Keratinocyte (primary cell): ENCODE measurements at regions not wholly inside any gene's neighbourhood (a gene's known extent, or its start where the extent isn't known, plus 50 kb on each side); places are given as distances from the start of the nearest gene placed in this dataset.

Source experiments
- DNase-seq: peaks from one replicate; pipeline ENCODE4 v3.0.0-alpha.2; 2011; ENCODE audit warnings: low read depth, missing footprints, low spot score
- FAIRE-seq: peaks from 2 replicates; lab custom pipeline; 2011; peaks lifted over from hg19 to GRCh38; lab: Jason Lieb, UNC
- H2AFZ ChIP-seq: 2 replicates; pipeline ENCODE4 v1.6.0; 2012; ENCODE audit warnings: low read length, control low read depth, inconsistent platforms; ENCODE audit not compliant: control insufficient read depth
- H3K27ac ChIP-seq: 2 replicates; pipeline ENCODE4 v1.5.1; 2011; ENCODE audit warnings: low read length; ENCODE audit not compliant: control insufficient read depth, insufficient read depth
- H3K27me3 ChIP-seq: 3 replicates; pipeline ENCODE4 v1.6.0; 2011; ENCODE audit warnings: low read length; ENCODE audit not compliant: control insufficient read depth, insufficient read depth; ENCODE audit errors: extremely low read depth
- H3K36me3 ChIP-seq, 2 experiments: 2 replicates in 1 of 2; 3 replicates in 1 of 2; pipeline ENCODE4 v1.5.1; 2011; ENCODE audit warnings: low read length in 2 of 2, mild to moderate bottlenecking in 1 of 2; ENCODE audit not compliant: control insufficient read depth in 2 of 2, insufficient read depth in 2 of 2; ENCODE audit errors: extremely low read depth in 1 of 2
- H3K4me1 ChIP-seq: 3 replicates; pipeline ENCODE4 v1.5.1; 2011; ENCODE audit warnings: low read length; ENCODE audit not compliant: control insufficient read depth, insufficient read depth; ENCODE audit errors: extremely low read depth
- H3K4me2 ChIP-seq: 3 replicates; pipeline ENCODE4 v1.6.0; 2011; ENCODE audit warnings: low read depth, low read length; ENCODE audit not compliant: control insufficient read depth, insufficient read depth; ENCODE audit errors: extremely low read depth
- H3K4me3 ChIP-seq, 3 experiments: fragments of 200-600 bp in 1 of 3; sonication (generic) in 1 of 3; 2 replicates in 2 of 3; 3 replicates in 1 of 3; pipeline ENCODE4 v1.5.1; 2011 to 2016; ENCODE audit warnings: low read length in 3 of 3, mild to moderate bottlenecking in 3 of 3, control low read depth in 2 of 3, inconsistent platforms in 1 of 3, low read depth in 1 of 3, mixed read lengths in 1 of 3, mixed run types in 1 of 3, moderate library complexity in 1 of 3; ENCODE audit not compliant: control insufficient read depth in 2 of 3, insufficient read depth in 2 of 3; ENCODE audit errors: extremely low read depth in 1 of 3
- H3K79me2 ChIP-seq: 2 replicates; pipeline ENCODE4 v1.6.0; 2012; ENCODE audit warnings: low read length; ENCODE audit not compliant: control insufficient read depth, insufficient read depth
- H3K9ac ChIP-seq: 3 replicates; pipeline ENCODE4 v1.6.0; 2011; ENCODE audit warnings: low read length; ENCODE audit not compliant: control insufficient read depth, insufficient read depth; ENCODE audit errors: extremely low read depth
- H3K9me1 ChIP-seq: 3 replicates; pipeline ENCODE4 v1.6.0; 2011; ENCODE audit warnings: low read length; ENCODE audit not compliant: control insufficient read depth, insufficient read depth; ENCODE audit errors: extremely low read depth
- H3K9me3 ChIP-seq: 2 replicates; pipeline ENCODE4 v1.5.1; 2012; ENCODE audit warnings: low read depth, low read length; ENCODE audit not compliant: control insufficient read depth
- H4K20me1 ChIP-seq: 3 replicates; pipeline ENCODE4 v1.6.0; 2011; ENCODE audit warnings: low read length; ENCODE audit not compliant: control insufficient read depth, insufficient read depth; ENCODE audit errors: extremely low read depth
- CTCF ChIP-seq, 3 experiments: IDR thresholded peaks in 1 of 3; conservative IDR thresholded peaks in 1 of 3; optimal IDR thresholded peaks in 1 of 3; 2 replicates in 2 of 3; 3 replicates in 1 of 3; pipeline versions ENCODE3 to v1.5.1; 2011; ENCODE audit warnings: low read length in 3 of 3, mild to moderate bottlenecking in 3 of 3, moderate library complexity in 2 of 3, control low read depth in 1 of 3, inconsistent platforms in 1 of 3; ENCODE audit not compliant: insufficient read depth in 2 of 3; ENCODE audit errors: extremely low read depth in 1 of 3
- EZH2 ChIP-seq: IDR thresholded peaks from one replicate; pipeline ENCODE4 v1.6.1; 2012; ENCODE audit warnings: inconsistent platforms, mild to moderate bottlenecking, low read length, moderate library complexity
- dilution Hi-C: fragments of 300-500 bp; cut with MboI; formaldehyde crosslinking; loops from one replicate; pipeline ENCODE4 v1.7.0; 2020; ENCODE audit warnings: low sequenced_read_pairs; ENCODE audit not compliant: extremely low pct_ligation_motif_present

- Histone ChIP-seq H3K4me2 (no peak overlapping the region), H3K36me3 (no peaks in the 10 kb centered on the region), H3K27ac (no peak overlapping the region), H3K9me1 (no peaks in the 10 kb centered on the region), H3K9me3 (no peaks in the 10 kb centered on the region), H3K9ac (no peak overlapping the region), H3K27me3 (no peaks in the 10 kb centered on the region), H4K20me1 (no peaks in the 10 kb centered on the region), H3K4me3 (no peak overlapping the region), H2AFZ (no peak overlapping the region), H3K4me1 (peaks cover 39% of the 10 kb centered on the region), H3K79me2 (no peaks in the 10 kb centered on the region)
- FAIRE-seq = no peak
- no peak for DNase-seq
- dilution Hi-C loops = no loop called here
- TF ChIP-seq CTCF (optimal IDR thresholded peaks at IDR 0.05 in 1 of 3, IDR thresholded peaks at IDR 0.05 in 1 of 3, conservative IDR thresholded peaks at IDR 0.05 in 1 of 3; ENCODE audit: extremely low read depth in 1 of 3, insufficient read depth in 2 of 3, low read length in 3 of 3) (no peak), EZH2 (no peak)
Observed at GRCh38 chr5:96260009-96260408, 173.0 kb downstream of the PCSK1 start.

GRCh38 chr5:96259151-96259772, 173.8 kb downstream of the PCSK1 start:
- dilution Hi-C loops = no loop called here
- DNase-seq (peak; percentile 80), FAIRE-seq (peak; percentile 89)
- Histone ChIP-seq H3K79me2 (no peaks in the 10 kb centered on the region), H3K4me3 (no peak overlapping the region), H3K4me2 (peak overlapping the region; percentile 52), H4K20me1 (no peaks in the 10 kb centered on the region), H3K27me3 (no peaks in the 10 kb centered on the region), H3K4me1 (peaks cover 46% of the 10 kb centered on the region), H3K27ac (peak overlapping the region; percentile 67), H2AFZ (no peak overlapping the region), H3K9ac (no peak overlapping the region), H3K9me3 (no peaks in the 10 kb centered on the region), H3K9me1 (no peaks in the 10 kb centered on the region), H3K36me3 (no peaks in the 10 kb centered on the region)
- TF ChIP-seq CTCF (optimal IDR thresholded peaks at IDR 0.05 in 1 of 3, IDR thresholded peaks at IDR 0.05 in 1 of 3, conservative IDR thresholded peaks at IDR 0.05 in 1 of 3; ENCODE audit: extremely low read depth in 1 of 3, insufficient read depth in 2 of 3, low read length in 3 of 3) = no peak
- TF ChIP-seq EZH2 = no peak
